Body of pancreas (tissue), 4 donors: ENCODE measurements at regions not wholly inside any gene's neighbourhood (a gene's known extent, or its start where the extent isn't known, plus 50 kb on each side); places are given as distances from the start of the nearest gene placed in this dataset.
"Not testable (repeated sequence)": the region's sequence is repeated elsewhere in the genome, so short reads cannot be mapped to it uniquely, and the experiment has no call there.

Source experiments
- ATAC-seq: fragments of 150-250 bp; one replicate; pipeline ENCODE4 v1.9.1; 2016
- DNase-seq, 4 donors: peaks; one replicate each; pipeline ENCODE4 v3.0.0-alpha.2; 2019
- H3K27ac ChIP-seq, 4 donors: fragments of 200-600 bp; sonication (generic); 1 replicate in 3 of 4; 2 replicates in 1 of 4; pipeline versions ENCODE4 v1.5.1 to v1.6.1; 2016 to 2019; ENCODE audit warnings: mild to moderate bottlenecking in 1 of 4, mixed read lengths in 1 of 4, moderate library complexity in 1 of 4
- H3K27me3 ChIP-seq, 2 donors: fragments of 200-600 bp; sonication (generic); one replicate each; pipeline ENCODE4 v1.6.0; 2016; ENCODE audit warnings: mild to moderate bottlenecking in 1 of 2
- H3K36me3 ChIP-seq, 2 donors: fragments of 200-600 bp; sonication (generic); replicated peaks in 1 of 2; 2 replicates each; pipeline ENCODE4 v1.5.1; 2016; ENCODE audit warnings: low read depth in 2 of 2; ENCODE audit not compliant: insufficient read depth in 1 of 2
- H3K4me1 ChIP-seq: fragments of 200-600 bp; sonication (generic); one replicate; pipeline ENCODE4 v1.6.0; 2016
- H3K4me3 ChIP-seq, 2 donors: fragments of 200-600 bp; sonication (generic); 1 replicate in 1 of 2; 2 replicates in 1 of 2; pipeline ENCODE4 v1.5.1; 2016 to 2019
- H3K9me3 ChIP-seq, 3 donors: fragments of 200-600 bp; sonication (generic); 1 replicate in 2 of 3; 2 replicates in 1 of 3; pipeline ENCODE4 v1.5.1; 2016
- POLR2A ChIP-seq, 3 donors: fragments of 450-650 bp; IDR thresholded peaks; one replicate each; pipeline ENCODE4 v1.6.1; 2016; ENCODE audit warnings: antibody characterized with exemption in 3 of 3, mild to moderate bottlenecking in 2 of 3
- WGBS, 2 donors: methylation state at CpG; one replicate each; pipeline ENCODE4 v1.1.5; 2017; 5-methylcytosine and 5-hydroxymethylcytosine counted together
- intact Hi-C: fragments of 100-400 bp; cut with DNase I; formaldehyde crosslinking; loops from one replicate; pipeline ENCODE4 v1.15.1; 2023
- TF ChIP-seq, protein P1 (sequence below), 7 experiments: fragments of 450-650 bp in 4 of 7; fragments of 200-600 bp in 3 of 7; sonication (generic) in 3 of 7; IDR thresholded peaks; one replicate each; pipeline ENCODE4 v1.5.1; 2016 to 2019; ENCODE audit warnings: antibody characterized with exemption in 7 of 7

DNA sequence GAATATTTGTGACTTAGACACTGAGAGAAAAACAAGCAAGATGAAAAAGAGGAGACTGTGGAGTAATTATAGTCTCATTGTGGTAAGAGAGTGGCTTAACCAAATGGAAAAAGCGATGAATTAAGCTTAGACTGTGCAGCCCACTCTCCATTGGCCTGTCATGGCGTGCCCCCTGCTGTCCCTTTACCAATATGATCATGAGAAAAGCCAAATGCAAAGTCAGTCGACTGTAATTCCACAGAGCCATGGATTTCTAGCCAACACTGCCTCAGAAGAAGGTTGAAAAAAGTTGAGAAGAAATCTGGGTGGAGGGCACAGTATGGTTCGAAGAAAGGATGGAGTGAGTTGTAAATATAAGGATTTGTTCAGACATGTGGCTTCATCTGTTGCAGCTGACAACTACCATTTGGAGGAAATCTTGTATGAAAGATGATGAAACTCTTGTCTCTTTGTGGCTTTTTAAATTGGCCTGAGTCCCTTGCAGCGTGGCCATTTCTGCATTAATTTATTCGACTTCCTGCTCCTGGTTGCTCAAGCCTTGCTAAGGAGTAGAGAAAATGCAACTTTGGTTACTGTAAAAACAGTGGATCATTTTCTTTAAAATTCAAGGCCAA is 251.4 kb downstream of the DOK5 start:
- no peak for TF ChIP-seq POLR2A (IDR thresholded peaks at IDR 0.05)
- TF ChIP-seq, protein P1, sequence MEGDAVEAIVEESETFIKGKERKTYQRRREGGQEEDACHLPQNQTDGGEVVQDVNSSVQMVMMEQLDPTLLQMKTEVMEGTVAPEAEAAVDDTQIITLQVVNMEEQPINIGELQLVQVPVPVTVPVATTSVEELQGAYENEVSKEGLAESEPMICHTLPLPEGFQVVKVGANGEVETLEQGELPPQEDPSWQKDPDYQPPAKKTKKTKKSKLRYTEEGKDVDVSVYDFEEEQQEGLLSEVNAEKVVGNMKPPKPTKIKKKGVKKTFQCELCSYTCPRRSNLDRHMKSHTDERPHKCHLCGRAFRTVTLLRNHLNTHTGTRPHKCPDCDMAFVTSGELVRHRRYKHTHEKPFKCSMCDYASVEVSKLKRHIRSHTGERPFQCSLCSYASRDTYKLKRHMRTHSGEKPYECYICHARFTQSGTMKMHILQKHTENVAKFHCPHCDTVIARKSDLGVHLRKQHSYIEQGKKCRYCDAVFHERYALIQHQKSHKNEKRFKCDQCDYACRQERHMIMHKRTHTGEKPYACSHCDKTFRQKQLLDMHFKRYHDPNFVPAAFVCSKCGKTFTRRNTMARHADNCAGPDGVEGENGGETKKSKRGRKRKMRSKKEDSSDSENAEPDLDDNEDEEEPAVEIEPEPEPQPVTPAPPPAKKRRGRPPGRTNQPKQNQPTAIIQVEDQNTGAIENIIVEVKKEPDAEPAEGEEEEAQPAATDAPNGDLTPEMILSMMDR (IDR thresholded peaks at IDR 0.05), result peak; percentile 22 to 83 (median 76)
- ATAC-seq (peak; percentile 81), DNase-seq (peak; percentile 58 to 71 (median 66))
- WGBS, 2 donors, result 35 to 40% methylated on average over 6 of the region's 6 CpGs
- Histone ChIP-seq H3K27me3 (no peaks in the 10 kb centered on the region), H3K9me3 (no peaks in the 10 kb centered on the region), H3K27ac (no peak overlapping the region), H3K4me3 (no peak overlapping the region), H3K4me1 (no peaks in the 10 kb centered on the region), H3K36me3 (no peaks in the 10 kb centered on the region)
- intact Hi-C loops, result loop anchor here (5.0 kb wide), 1 partner anchor 39 kb away; no protein-coding TSS in a partner anchor

DNA sequence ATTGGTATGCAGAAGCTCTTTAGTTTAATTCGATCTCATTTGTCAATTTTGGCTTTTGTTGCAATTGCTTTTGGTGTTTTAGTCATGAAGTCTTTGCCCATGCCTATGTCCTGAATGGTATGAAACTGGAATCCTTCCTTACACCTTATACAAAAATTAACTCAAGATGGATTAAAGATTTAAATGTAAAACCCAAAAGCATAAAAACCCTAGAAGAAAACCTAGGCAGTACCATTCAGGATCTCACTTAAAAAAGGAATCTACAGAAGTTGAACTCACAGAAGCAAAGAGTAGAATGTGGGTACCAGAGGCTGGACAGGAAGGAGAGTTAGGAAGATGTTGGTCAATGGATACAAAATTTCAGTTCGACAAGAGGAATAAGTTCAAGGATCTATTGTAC is 249.9 kb downstream of the DOK5 start:
- not testable (repeated sequence) for H3K27ac ChIP-seq, H3K4me3 ChIP-seq, H3K9me3 ChIP-seq, H3K36me3 ChIP-seq, DNase-seq, ATAC-seq, H3K4me1 ChIP-seq, H3K27me3 ChIP-seq
- intact Hi-C loops, result loop anchor here (5.0 kb wide), 1 partner anchor 38 kb away; no protein-coding TSS in a partner anchor
- WGBS, 2 donors, result 85 to 90% methylated on average over 2 of the region's 2 CpGs

DNA sequence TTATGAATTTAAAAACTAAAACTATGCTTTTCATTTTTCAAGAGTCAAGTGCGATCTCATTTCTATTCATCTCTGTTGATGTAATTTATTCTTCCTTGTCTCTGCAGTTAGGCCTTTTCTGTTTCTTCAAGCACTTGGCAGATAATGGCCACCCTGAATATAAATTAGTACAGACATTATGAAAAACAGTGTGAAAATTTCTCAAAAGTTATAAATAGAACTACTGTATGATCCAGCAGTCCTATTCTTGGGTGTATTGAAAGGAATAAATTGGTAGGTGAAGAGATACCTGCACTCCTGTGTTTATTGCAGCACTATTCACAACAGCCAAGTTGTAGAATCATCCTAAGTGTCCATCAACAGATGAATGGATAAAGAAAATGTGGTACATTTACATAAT is 248.3 kb downstream of the DOK5 start:
- TF ChIP-seq, protein P1 (IDR thresholded peaks at IDR 0.05), result no peak
- TF ChIP-seq POLR2A (IDR thresholded peaks at IDR 0.05), result no peak
- no peak overlapping the region for H3K4me3 ChIP-seq
- H3K27ac ChIP-seq, result no peak overlapping the region
- ATAC-seq, result no peak
- H3K27me3 ChIP-seq, result no peaks in the 10 kb centered on the region
- WGBS, 2 donors, result 93 to 96% methylated on average over 1 of the region's 1 CpG
- intact Hi-C loops, result no loop called here
- H3K4me1 ChIP-seq, result peaks cover 3% of the 10 kb centered on the region
- no peaks in the 10 kb centered on the region for H3K36me3 ChIP-seq
- no peak for DNase-seq
- no peaks in the 10 kb centered on the region for H3K9me3 ChIP-seq

DNA sequence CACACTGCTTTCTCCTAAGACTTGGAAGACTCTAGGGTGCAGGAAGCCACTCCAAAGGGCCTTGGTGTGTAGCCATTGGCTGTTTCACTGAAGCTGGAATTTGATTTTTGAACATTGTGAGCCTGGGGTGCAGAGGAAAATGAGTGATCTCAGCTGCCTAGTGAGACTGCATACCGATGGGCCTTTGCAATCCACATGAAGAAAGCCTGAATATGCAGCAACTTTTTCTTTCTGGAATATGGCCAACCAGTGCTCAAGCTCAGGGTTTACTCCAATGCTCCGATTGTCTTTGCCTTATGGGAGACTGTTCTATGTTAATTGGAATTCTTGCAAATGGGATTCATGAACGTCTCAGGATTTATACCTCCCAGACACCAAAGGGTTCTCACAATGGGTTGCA is 242.6 kb downstream of the DOK5 start:
- 72 to 78% methylated on average over 3 of the region's 3 CpGs for WGBS, 2 donors
- no peak for DNase-seq

DNA sequence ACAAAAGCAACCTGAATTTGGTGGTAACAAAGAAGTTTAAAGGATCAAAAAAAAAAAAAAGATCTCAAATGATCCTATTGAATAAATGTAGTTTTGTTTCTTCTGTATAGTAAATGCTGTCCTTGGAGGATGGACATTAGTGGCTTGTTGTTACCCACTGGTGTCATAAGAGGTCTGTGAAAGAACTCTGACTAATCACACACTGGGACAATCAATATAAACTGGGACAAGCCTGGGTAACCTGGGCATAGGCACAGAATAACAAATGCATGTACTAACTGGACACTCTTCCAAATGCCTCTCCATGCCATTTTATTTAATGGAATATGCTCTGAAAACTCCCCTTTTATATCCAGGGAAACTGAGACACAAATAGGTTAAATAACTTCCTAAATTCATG is 241.4 kb downstream of the DOK5 start:
- Histone ChIP-seq H3K9me3 (no peaks in the 10 kb centered on the region), H3K27ac (peak overlapping the region; percentile 15 to 71 (median 46)), H3K27me3 (no peaks in the 10 kb centered on the region), H3K4me1 (peaks cover 60% of the 10 kb centered on the region), H3K36me3 (no peaks in the 10 kb centered on the region), H3K4me3 (no peak overlapping the region)
- no peak for TF ChIP-seq POLR2A (IDR thresholded peaks at IDR 0.05)
- TF ChIP-seq, protein P1 (IDR thresholded peaks at IDR 0.05), result no peak
- DNase-seq (no peak), ATAC-seq (peak; percentile 72)
- intact Hi-C loops, result no loop called here

More for the DNA sequence above, 242.6 kb downstream of the DOK5 start:
- Histone ChIP-seq H3K4me1 (peaks cover 52% of the 10 kb centered on the region), H3K36me3 (no peaks in the 10 kb centered on the region), H3K27me3 (no peaks in the 10 kb centered on the region), H3K27ac (peak overlapping the region in 2 of 4 donors; percentile 59 to 71), H3K4me3 (no peak overlapping the region), H3K9me3 (no peaks in the 10 kb centered on the region)
- TF ChIP-seq, protein P1 (IDR thresholded peaks at IDR 0.05), result no peak
- no peak for TF ChIP-seq POLR2A (IDR thresholded peaks at IDR 0.05)
- intact Hi-C loops, result no loop called here
- no peak for ATAC-seq
